H9 (cell line): ENCODE measurements at regions not wholly inside any gene's neighbourhood (a gene's known extent, or its start where the extent isn't known, plus 50 kb on each side); places are given as distances from the start of the nearest gene placed in this dataset.

Experiments
- DNase-seq: peaks from one replicate; pipeline ENCODE4 v3.0.0-alpha.2; 2017
- H2AFZ ChIP-seq: one replicate; pipeline ENCODE4 v1.6.1; 2013; ENCODE audit warnings: mild to moderate bottlenecking, low read length, control low read depth, moderate library complexity
- H2AK5ac ChIP-seq: 2 replicates; pipeline ENCODE4 v1.6.1; 2013; ENCODE audit warnings: low read length, control low read depth, mixed read lengths; ENCODE audit not compliant: insufficient read length
- H2BK120ac ChIP-seq: one replicate; pipeline ENCODE4 v1.6.1; 2013; ENCODE audit warnings: low read depth, mild to moderate bottlenecking, low read length, control low read depth, inconsistent platforms; ENCODE audit not compliant: poor library complexity, severe bottlenecking
- H2BK12ac ChIP-seq: 2 replicates; pipeline ENCODE4 v1.6.1; 2013; ENCODE audit warnings: low read length, control low read depth, mixed read lengths, low read depth; ENCODE audit not compliant: insufficient read length
- H2BK15ac ChIP-seq: 2 replicates; pipeline ENCODE4 v1.6.1; 2013; ENCODE audit warnings: low read depth, low read length, control low read depth
- H2BK20ac ChIP-seq: one replicate; pipeline ENCODE4 v1.6.1; 2013; ENCODE audit warnings: low read depth, mild to moderate bottlenecking, low read length, control low read depth, inconsistent platforms; ENCODE audit not compliant: poor library complexity, severe bottlenecking
- H2BK5ac ChIP-seq: 2 replicates; pipeline ENCODE4 v1.6.1; 2013; ENCODE audit warnings: low read length, control low read depth, mixed read lengths; ENCODE audit not compliant: insufficient read length
- H3K14ac ChIP-seq: 2 replicates; pipeline ENCODE4 v1.6.1; 2013; ENCODE audit warnings: low read length, control low read depth; ENCODE audit not compliant: insufficient read depth
- H3K18ac ChIP-seq: 2 replicates; pipeline ENCODE4 v1.6.1; 2013; ENCODE audit warnings: low read depth, mild to moderate bottlenecking, mixed read lengths, low read length, control low read depth; ENCODE audit not compliant: insufficient read length
- H3K23ac ChIP-seq: 2 replicates; pipeline ENCODE4 v1.6.1; 2013; ENCODE audit warnings: low read length, control low read depth, mixed read lengths, low read depth; ENCODE audit not compliant: insufficient read length
- H3K23me2 ChIP-seq: 2 replicates; pipeline ENCODE4 v1.6.1; 2013; ENCODE audit warnings: low read depth, mild to moderate bottlenecking, mixed read lengths, low read length, control low read depth; ENCODE audit not compliant: insufficient read length, poor library complexity, severe bottlenecking
- H3K27ac ChIP-seq: 2 replicates; pipeline ENCODE4 v1.5.1; 2013; ENCODE audit warnings: low read length, control low read depth, mixed read lengths, low read depth; ENCODE audit not compliant: insufficient read length
- H3K27me3 ChIP-seq: 2 replicates; pipeline ENCODE4 v1.6.1; 2013; ENCODE audit warnings: low read length, control low read depth, inconsistent platforms; ENCODE audit not compliant: insufficient read depth
- H3K4ac ChIP-seq: 2 replicates; pipeline ENCODE4 v1.6.1; 2013; ENCODE audit warnings: low read depth, mild to moderate bottlenecking, control low read depth, inconsistent platforms, low read length, moderate library complexity
- H3K4me1 ChIP-seq: 2 replicates; pipeline ENCODE4 v1.6.1; 2013; ENCODE audit warnings: low read length, control low read depth, inconsistent platforms; ENCODE audit not compliant: insufficient read depth
- H3K4me2 ChIP-seq: 2 replicates; pipeline ENCODE4 v1.6.1; 2013; ENCODE audit warnings: low read length, control low read depth, mixed read lengths; ENCODE audit not compliant: insufficient read length, insufficient read depth
- H3K56ac ChIP-seq: 2 replicates; pipeline ENCODE4 v1.6.1; 2013; ENCODE audit warnings: low read depth, mild to moderate bottlenecking, mixed read lengths, low read length, control low read depth; ENCODE audit not compliant: insufficient read length
- H3K79me1 ChIP-seq: 2 replicates; pipeline ENCODE4 v1.6.1; 2013; ENCODE audit warnings: low read depth, mild to moderate bottlenecking, moderate library complexity, low read length, control low read depth, inconsistent platforms; ENCODE audit not compliant: insufficient read depth, poor library complexity, severe bottlenecking
- H3K79me2 ChIP-seq: 2 replicates; pipeline ENCODE4 v1.6.1; 2013; ENCODE audit warnings: low read length, control low read depth, inconsistent platforms; ENCODE audit not compliant: insufficient read depth
- H3K9ac ChIP-seq: 2 replicates; pipeline ENCODE4 v1.6.1; 2013; ENCODE audit warnings: low read length, control low read depth, mixed read lengths; ENCODE audit not compliant: insufficient read length; ENCODE audit errors: extremely low read depth
- H3K9me3 ChIP-seq: one replicate; pipeline ENCODE4 v1.6.1; 2013; ENCODE audit warnings: low read depth, low read length, inconsistent platforms; ENCODE audit not compliant: control insufficient read depth
- H3T11ph ChIP-seq: one replicate; pipeline ENCODE4 v1.6.1; 2013; ENCODE audit warnings: mild to moderate bottlenecking, low read length, control low read depth, inconsistent platforms
- H4K20me1 ChIP-seq: one replicate; pipeline ENCODE4 v1.6.1; 2013; ENCODE audit not compliant: control insufficient read depth, insufficient read length, insufficient read depth
- H4K5ac ChIP-seq: 2 replicates; pipeline ENCODE4 v1.6.1; 2013; ENCODE audit warnings: low read depth, mild to moderate bottlenecking, mixed read lengths, low read length, control low read depth; ENCODE audit not compliant: insufficient read length
- H4K8ac ChIP-seq: replicated peaks from 2 replicates; pipeline ENCODE4 v1.6.1; 2013; ENCODE audit warnings: low read length, control low read depth, mixed read lengths, low read depth; ENCODE audit not compliant: insufficient read length
- H4K91ac ChIP-seq: 2 replicates; pipeline ENCODE4 v1.6.1; 2013; ENCODE audit warnings: low read depth, mild to moderate bottlenecking, moderate library complexity, mixed read lengths, low read length, control low read depth; ENCODE audit not compliant: insufficient read length
- H3K27ac Mint-ChIP-seq, 3 experiments: 2 replicates in 2 of 3; 3 replicates in 1 of 3; pipeline ENCODE4 v1.8.0; 2020 to 2021; ENCODE audit warnings: mixed read lengths in 3 of 3, mild to moderate bottlenecking in 1 of 3, moderate library complexity in 1 of 3
- H3K27me3 Mint-ChIP-seq: 2 replicates; pipeline ENCODE4 v1.8.0; 2021; ENCODE audit warnings: low read depth, mild to moderate bottlenecking, moderate library complexity, mixed read lengths
- H3K36me3 Mint-ChIP-seq, 3 experiments: 2 replicates in 2 of 3; 3 replicates in 1 of 3; pipeline ENCODE4 v1.8.0; 2020 to 2021; ENCODE audit warnings: low read depth in 3 of 3, mixed read lengths in 3 of 3; ENCODE audit not compliant: insufficient read depth in 1 of 3
- H3K4me1 Mint-ChIP-seq, 2 experiments: 2 replicates each; pipeline ENCODE4 v1.8.0; 2020; ENCODE audit warnings: mixed read lengths in 2 of 2
- H3K4me3 Mint-ChIP-seq, 2 experiments: 2 replicates in 1 of 2; 3 replicates in 1 of 2; pipeline ENCODE4 v1.8.0; 2020 to 2021; ENCODE audit warnings: mild to moderate bottlenecking in 2 of 2, mixed read lengths in 2 of 2, moderate library complexity in 1 of 2
- H3K9me3 Mint-ChIP-seq, 2 experiments: 2 replicates in 1 of 2; 3 replicates in 1 of 2; pipeline ENCODE4 v1.8.0; 2020; ENCODE audit warnings: mild to moderate bottlenecking in 2 of 2, mixed read lengths in 2 of 2, moderate library complexity in 1 of 2
- CTCF ChIP-seq: fragments of 200-600 bp; sonication (generic); conservative IDR thresholded peaks from 3 replicates; pipeline ENCODE4 v1.8.0; 2021; ENCODE audit warnings: antibody characterized with exemption, mild to moderate bottlenecking
- WGBS: extraction: QIAGEN DNeasy Blood & Tissue Kit; methylation state at CpG from one replicate; pipeline ENCODE4 v1.1.7; 2013; ENCODE audit warnings: missing lambda C conversion rate, low lambda C conversion rate, mixed read lengths; ENCODE audit not compliant: insufficient read length; ENCODE audit errors: extremely low coverage; 5-methylcytosine and 5-hydroxymethylcytosine counted together

DNA sequence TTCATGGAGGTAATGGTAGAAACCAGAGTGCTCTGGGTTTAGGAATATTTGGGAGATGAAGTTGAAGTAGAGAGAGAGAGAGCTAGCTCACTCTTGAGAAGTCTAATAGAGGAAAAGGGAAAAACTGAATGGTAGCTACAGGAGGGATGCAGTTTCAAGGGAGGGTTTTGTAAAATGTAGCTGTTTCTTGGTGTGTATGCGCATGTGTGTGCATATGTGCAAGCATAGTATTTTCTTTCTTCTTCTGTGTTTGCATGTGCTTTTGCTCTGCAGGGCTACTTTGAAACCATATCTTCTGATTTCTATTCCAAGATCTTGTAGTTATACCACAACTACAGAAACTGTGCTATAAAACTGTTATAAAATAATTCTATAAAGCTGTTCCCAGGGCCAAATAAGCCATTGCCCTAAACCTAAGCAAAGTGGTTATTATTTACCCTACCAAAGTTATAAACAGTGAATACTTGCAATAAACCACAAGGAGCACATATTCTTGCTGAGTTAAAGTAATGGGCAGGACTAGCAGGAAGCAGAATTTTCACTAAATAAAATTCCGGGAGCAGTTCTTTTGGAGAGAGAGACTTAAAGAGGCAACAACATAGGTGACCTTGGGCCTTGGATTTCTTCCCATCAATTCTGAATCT lies 145.3 kb upstream of the ZNF521 start:
- Histone ChIP-seq H4K8ac (no peak overlapping the region), H3K23ac (no peak overlapping the region), H2BK5ac (no peak overlapping the region), H4K20me1 (no peaks in the 10 kb centered on the region), H4K5ac (no peak overlapping the region), H2BK12ac (no peak overlapping the region), H3K4ac (no peak overlapping the region), H3K4me1 (no peaks in the 10 kb centered on the region), H2BK120ac (no peak overlapping the region), H2AFZ (no peak overlapping the region), H2BK15ac (no peak overlapping the region), H3K9me3 (no peaks in the 10 kb centered on the region), H3K18ac (no peak overlapping the region), H3K14ac (no peak overlapping the region), H2AK5ac (no peak overlapping the region), H3K79me2 (no peaks in the 10 kb centered on the region), H3T11ph (no peak overlapping the region), H3K27me3 (no peaks in the 10 kb centered on the region), H2BK20ac (no peak overlapping the region), H4K91ac (no peak overlapping the region), H3K79me1 (no peaks in the 10 kb centered on the region), H3K23me2 (no peaks in the 10 kb centered on the region), H3K27ac (no peak overlapping the region), H3K4me2 (no peak overlapping the region), H3K9ac (no peak overlapping the region), H3K56ac (no peak overlapping the region)
- TF ChIP-seq CTCF = no peak
- peaks cover 0 to 5% (median 1%) of the 10 kb centered on the region in 3 experiments; a peak in 3 of 7 replicates for H3K36me3 Mint-ChIP-seq
- no peaks in the 10 kb centered on the region for H3K4me1 Mint-ChIP-seq
- no peak for DNase-seq
- no peak overlapping the region for H3K4me3 Mint-ChIP-seq
- H3K27ac Mint-ChIP-seq = no peak overlapping the region
- no CpG with 5 or more reads among the region's 2 CpGs for WGBS
- H3K9me3 Mint-ChIP-seq = peaks cover 3 to 9% of the 10 kb centered on the region in 2 experiments; a peak in 4 of 5 replicates
- peaks cover 4% of the 10 kb centered on the region; the same call in 1 of the 2 replicates for H3K27me3 Mint-ChIP-seq
